Head of caudate nucleus (tissue), 42 donors: ENCODE measurements at regions not wholly inside any gene's neighbourhood (a gene's known extent, or its start where the extent isn't known, plus 50 kb on each side); places are given as distances from the start of the nearest gene placed in this dataset.
A peak's percentile ranks its signal among the peaks of the same experiment; 100 is the strongest.

ENCODE experiments used
- DNase-seq, 42 donors: peaks; one replicate each; pipeline versions ENCODE4 v3.0.0 to v3.0.0-alpha.2; 2020 to 2021; ENCODE audit warnings: mixed read lengths in 7 of 42
- intact Hi-C: fragments of 100-400 bp; cut with DNase I; formaldehyde crosslinking; loops from one replicate; pipeline ENCODE4 v1.15.0; 2022

DNA sequence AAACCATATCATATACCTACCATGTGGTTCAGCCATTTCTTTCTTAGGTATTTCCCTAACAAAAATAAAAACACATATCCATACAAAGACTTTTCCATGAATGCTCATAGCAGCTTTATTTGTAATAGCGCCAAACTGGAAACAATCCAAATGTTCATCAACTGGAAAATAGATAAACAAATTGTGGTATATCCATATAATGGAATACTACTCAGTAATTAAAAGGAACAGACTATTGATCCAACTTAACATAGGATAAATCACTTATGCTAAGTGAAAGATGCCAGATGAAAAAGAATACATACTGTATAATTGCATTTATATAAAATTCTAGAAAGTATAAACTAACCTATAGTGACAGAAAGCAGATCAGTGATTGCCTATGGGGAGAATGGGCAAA lies 323.3 kb downstream of the BUD13 start:
- no peak for DNase-seq
- intact Hi-C loops: no loop called here

DNA sequence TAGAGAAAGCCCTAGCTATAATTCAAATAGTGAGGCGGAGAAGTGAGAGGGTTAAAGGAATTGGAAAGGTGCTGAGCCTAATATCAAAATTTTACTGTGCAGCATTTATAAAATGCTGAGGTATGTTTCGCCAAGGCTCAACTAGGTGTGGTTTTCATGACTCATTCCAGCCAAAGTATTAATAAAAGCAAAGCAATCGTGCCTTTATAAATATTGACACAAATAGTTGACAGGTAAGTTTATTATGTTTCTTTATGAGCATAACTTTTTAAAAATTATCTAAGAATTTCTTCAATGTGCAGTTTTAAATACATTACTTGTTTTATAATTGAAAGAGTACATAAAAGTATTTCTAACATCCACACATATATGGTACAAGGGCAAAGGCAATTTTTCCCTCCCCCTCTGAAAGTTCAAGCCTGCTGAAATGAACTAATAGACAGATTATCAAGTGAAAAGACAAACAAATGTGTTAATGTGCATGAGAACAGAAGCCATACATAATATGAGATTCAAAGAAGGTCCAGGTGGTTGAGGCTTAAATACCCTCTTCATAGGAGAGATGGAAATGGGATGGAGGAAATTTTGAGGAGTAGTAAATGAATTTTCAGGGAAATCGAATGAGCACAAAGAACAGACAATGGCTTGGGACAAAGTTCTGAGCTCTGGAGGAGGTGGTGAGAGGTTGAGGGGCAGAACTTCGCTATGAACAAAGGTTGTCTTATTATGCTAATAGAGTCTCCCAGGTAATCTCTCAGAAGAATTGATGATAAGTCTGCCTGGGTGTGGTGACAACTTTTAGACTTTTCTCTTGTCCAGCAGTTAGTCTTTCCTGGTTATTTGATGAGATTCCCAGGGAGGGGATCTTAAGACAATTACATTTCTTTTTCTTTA lies 326.5 kb downstream of the BUD13 start:
- DNase-seq: no peak
- intact Hi-C loops: no loop called here

DNA sequence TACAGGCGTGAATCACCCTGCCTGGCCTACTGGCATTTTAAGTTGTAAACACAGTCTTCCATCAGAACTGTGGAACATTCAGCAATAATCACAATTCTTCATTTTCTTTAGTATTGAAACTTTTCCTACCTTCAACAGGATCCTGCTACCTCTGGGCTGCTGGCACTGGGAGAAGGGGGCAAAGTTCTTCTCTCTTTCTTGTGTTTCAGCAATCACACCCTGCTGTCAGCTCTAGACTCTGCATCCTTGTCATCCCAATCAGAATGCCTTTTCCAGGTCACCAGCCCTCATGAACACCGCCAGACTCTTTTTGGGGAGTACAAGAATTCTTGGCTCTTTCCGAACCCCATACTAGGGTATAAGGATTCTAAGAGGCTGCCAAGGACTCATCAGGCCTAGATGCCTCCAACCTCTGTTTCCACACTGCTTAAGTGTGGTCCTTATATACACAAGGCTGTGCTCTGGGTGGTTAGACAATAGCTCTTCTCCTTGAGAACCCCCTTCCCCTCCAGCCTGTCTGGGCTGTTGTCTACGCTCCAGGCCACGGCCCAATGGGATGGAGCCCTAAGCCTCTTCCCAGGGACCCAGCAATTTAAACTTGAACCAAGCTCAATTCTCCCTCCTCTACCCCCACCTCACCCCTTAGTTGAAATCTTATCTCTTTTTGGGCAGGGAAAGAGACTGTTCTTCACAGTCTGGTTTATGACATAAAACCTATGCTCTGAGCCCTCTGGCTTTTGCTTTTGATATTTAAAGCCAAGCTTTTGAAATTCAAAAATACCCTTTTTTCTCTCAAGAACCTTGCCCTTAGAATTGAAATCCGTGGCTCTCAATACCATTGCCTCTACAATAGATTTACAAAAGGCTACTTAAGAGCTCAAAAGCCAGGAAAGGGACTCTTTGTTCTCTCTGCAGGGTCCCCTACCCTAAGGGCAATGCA lies 327.4 kb downstream of the BUD13 start:
- no peak for DNase-seq
- intact Hi-C loops: no loop called here

DNA sequence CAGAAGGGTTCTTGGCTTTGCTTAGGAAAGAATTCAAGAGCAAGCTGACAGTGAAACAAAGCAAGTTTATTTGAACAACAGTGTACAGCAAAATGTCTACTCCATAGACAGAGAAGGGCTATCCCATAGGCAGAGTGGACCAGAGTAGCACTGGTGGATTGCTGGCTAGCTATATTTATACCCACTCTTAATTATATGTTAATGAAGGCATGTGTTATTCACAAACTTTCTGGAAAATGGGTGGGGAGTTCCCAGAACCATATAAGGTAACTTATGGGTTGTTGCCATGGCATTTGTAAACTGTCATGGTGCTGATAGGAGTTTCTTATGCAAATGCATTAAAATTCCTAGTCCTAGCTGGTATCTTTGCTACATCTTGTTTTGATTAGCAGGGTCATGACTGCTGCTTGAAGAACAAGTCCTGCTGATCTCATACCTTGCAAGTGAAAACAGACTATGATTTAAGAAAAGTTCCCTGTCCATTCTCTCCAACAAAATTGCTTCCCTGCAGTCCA lies 330.5 kb downstream of the BUD13 start:
- intact Hi-C loops: no loop called here
- no peak for DNase-seq

DNA sequence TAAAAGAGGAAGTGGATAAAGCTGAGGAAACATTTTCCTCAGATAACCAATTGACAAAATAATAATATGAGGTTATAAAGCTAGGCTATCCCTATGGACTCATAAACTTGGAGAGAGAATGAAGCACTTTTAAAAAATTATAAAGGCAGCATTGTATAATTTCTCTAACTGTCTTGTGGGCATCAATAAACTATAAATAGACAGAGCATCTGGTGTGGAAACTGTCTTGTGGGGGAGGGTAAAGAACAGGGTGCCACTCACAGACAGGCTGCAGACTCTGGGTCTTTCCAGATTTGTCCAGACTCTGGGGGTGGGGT lies 333.5 kb downstream of the BUD13 start:
- DNase-seq: no peak
- intact Hi-C loops: no loop called here

DNA sequence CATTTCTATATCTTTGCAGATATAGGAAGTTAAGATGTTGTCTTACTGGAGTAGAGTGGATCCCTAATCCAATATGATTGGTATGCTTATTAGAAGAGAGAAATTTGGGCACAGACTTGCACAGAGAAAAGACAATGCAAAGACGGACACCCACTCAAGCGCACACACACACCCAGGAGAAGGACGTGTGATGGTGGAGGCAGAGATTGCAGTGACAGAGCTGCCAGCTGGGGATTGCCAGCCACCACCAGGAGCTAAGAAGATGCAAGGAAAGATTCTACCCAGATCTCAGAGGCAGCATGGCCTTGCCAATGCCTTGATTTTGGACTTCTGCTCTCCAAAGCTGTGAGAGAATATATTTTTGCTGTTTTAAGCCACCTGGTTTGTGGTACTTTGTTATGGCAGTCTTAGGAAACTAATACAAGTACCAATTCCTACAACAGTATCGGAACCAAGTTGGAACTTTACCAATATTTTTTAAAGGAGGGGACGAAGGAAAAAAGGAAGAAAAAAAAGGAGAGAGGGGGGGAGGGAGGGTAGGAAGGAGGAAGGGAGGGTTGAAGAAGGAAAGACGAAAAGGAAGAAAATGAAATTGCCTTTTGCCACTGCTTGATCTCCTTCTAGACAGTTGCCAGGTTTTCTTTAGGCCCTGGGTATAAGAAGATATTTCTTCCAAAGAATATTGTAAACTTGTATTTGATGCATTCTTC lies 334.0 kb downstream of the BUD13 start:
- intact Hi-C loops: no loop called here
- DNase-seq: peak in 34 of 42 donors; percentile 13 to 85 (median 48)

DNA sequence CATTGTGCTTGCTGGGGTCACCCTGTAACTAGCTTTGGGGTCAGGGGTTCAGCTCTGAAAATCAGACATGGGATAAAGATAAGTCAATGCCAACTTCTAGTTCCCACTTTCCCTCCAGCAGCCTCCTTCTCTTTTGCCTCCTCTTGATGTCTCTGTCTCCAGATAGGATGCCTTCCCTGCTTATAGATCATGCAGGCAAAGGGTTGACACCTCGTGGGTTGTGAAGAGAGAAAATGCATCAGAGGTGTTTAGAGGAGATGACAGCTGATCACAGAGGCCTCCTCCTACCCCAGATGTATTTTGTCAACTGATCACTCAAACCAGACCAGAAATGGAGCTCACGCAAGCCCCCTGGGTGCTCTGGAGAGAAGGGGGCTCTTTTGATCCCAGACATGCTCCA lies 337.8 kb downstream of the BUD13 start:
- DNase-seq: peak in 10 of 42 donors; percentile 16 to 64 (median 34)
- intact Hi-C loops: no loop called here

DNA sequence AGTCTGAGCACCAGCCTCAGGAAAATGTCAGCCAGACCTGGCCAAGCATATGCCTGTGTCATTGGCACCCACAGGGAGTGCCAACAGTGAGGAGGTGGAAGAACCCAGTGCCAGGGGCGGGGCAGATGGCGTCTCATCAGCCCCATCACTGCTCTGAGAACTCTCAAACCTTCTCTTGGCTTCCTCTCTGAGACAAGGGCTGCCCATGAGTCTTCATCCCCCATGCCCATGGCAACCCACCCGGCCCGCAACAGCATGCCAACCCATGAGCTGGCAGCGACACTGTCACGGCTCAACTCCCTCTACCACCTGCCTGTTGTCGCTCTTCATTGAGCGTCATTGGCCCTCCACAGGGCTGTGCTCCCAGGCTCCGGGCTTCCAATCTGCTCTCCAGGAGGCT lies 340.5 kb downstream of the BUD13 start:
- intact Hi-C loops: no loop called here
- DNase-seq: no peak

DNA sequence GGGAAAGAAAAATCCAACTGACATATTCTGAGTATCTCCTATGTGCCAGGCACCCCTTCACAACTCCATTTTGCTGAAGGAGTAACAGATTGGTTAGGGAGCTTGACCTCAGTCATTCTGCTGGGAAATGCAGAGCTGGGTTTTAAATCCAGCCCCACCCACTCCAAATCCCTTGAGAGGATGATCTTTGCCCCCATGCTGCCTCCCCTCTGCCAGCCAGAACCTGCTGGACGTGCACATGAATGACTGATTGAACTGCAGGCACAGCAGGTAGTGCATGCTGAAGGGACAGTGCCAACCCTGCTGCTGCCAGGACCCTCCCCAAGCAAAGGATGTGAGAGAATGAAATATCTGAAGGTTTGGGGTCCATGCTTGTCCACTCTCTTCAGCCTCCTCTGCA lies 340.9 kb downstream of the BUD13 start:
- intact Hi-C loops: no loop called here
- DNase-seq: no peak

DNA sequence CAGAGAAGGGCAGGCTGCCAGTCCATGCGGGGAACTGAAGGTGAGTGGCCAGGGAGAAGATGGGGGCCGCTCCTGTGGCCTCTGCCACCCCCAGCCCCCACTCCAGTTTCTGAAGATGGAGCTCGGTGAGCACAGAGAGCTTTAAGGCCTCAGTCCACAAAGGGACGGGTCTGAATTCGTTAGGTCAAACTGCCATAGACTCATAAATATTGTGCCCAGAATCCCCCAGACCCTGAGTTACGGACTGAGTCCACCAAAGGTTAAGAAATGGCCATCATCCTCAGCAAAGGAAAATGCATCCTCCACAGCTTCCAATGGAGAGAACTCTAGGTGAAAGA lies 344.2 kb downstream of the BUD13 start:
- intact Hi-C loops: no loop called here
- no peak for DNase-seq

DNA sequence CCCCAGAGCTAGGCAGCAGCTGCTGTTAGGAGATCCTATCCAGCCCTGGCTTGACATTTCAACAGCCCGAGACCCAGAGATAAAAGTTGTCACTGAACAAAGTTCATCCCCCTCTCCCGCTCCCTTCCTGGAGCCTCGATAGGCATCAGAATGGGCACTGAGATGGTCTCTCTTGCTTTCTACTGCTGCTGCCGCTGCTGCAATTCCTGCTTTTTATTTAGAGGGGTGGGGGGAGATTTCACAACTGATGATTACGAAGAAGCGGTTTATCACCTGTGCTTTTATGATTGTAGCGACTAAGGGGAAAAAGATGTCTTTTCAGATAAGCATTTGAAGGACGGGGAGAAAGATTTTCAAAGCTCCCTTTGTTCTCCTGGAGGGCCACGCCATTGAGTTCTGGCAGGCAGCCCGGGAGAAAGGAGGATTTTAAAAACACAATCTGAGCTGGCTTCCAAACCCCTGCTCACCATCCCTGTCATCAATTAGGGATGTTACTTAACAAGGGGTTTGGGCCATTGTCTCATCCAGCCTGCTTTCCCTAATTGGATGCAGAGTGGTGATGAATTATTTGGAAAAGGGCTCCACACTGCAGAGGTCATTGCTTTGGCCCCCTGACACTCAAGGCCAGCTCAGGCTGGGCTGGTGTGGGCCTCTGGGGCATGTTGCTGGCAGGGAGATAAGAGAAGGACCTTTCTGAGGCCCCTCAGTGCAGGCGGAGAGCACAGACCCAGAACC lies 344.7 kb downstream of the BUD13 start:
- DNase-seq: peak in 3 of 42 donors; percentile 6 to 48 (median 16)
- intact Hi-C loops: no loop called here

DNA sequence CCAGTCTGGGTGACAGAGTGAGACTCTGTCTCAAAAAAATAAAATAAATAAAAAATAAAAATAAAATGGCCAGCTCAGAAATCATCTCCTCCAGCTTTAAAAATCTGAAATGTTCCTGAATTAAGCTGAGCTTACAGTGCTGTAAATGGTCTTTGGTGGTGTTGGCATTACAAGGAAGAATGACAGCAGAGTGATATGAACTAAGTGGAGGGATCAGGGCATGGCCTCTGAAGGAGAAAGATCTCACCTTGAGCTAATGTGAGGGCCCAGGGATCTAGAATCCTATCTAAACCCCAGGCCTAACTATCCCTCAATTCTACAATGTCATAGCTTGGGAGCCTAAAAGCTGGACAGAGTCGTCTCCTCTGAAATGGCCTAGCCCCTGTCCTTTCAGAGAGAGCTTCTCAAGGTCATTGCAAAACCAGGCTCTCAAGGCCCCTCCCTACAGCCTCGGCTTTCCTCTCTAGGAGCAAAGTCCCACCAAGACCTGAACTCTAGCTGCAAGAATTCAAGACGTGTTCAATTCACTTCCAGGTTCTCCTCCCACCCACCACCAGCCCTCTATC lies 345.4 kb downstream of the BUD13 start:
- no peak for DNase-seq
- intact Hi-C loops: no loop called here

DNA sequence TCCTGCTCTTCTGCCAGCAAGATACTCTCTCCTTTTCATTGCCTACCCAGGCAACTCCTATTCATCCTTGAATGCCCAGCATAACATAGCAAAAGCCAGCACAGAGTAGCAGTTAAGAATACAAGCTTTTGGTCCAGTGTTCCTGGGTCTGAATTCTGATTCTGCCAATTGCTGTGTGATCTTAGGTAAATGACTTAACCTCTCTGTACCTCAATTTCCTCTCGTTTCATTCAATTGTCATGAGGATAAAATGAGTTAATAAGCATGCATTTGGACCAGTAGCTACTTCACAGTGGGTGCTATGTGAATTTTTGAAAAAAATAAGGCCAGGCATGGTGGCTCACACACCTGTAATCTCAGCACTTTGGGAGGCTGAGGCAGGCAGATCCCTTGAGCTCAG lies 346.0 kb downstream of the BUD13 start:
- intact Hi-C loops: no loop called here
- no peak for DNase-seq

DNA sequence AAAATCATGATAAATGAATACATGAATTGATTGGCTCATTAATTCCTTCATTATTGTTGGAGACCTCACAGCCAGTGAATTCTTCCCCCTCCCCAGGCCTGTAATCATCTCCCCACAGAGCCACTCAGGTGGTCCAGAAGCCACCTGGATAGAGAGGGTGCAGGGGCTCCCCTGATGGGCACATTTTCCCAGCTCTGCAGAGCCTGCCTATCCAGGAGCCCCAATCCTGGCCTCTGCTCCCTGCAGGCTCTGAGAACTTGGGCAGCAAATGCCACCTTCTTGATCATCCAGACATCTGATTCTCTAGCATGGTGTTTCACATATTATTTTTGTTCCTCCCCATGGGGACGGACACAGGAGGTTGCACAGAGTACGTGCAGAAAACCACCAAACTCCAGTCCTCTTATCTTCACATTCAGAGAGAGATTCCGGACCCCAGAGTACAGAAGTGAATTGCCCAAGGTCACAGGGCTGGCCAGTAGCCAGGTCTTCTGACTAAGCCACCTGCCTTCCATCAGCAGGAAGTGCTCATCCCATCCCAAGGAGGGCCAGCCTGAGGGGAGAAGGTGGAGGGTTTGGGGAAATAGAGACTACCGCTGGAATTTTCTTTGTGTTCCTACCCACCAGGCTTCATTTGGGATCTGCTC lies 348.0 kb downstream of the BUD13 start:
- intact Hi-C loops: no loop called here
- DNase-seq: no peak

DNA sequence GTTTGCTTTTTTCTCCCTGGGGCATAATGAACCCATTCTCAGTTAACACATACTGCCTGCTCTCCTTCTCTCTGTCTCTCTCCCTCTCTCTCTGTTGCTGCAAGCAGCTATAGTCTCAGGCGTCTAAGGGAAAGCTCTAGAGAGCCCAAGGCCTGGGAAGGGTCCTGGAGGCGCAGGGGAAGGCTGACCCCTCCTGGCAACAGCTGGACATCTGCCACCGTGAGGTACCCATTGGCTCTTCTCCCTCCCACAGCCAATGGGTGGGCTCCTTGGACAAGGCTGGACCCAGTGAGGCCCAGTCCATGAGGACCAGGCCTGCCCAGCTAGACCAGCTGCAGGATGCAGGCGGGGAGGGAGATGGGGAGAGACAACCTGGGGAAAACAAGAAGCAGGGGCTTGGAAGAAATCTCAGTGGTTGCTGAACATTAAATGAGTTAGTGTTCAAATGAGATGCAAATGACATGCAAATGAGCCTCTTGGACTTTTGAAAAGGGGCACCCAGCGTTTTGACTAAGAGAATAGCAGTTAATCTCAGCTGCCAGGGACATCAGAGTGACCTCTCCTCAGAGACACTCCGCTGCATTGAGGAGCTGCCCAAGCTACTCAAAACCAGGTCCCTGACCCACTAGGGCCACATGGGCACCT lies 349.7 kb downstream of the BUD13 start:
- DNase-seq: peak in 1 of 42 donors; percentile 13
- intact Hi-C loops: no loop called here

DNA sequence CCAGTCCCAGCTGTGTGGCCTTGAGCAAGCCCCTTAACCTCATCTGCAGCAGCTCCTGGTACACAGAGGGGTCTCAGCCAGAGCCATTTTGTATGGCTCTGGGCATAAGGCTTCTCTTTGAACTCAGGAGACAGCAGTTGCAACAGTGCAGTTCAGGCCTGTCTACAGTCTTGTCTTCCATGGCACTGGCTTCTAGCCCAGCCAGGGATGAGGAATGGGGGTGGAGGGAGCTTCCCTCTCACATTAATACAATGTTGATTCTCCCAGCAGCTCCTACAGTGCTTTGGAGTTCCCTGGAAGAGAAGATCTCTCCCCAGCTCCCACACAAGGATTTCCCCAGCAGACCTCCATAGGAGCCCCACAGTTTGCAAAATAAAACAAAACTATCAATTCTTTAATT lies 350.2 kb downstream of the BUD13 start:
- intact Hi-C loops: no loop called here
- DNase-seq: peak in 13 of 42 donors; percentile 9 to 40 (median 22)

DNA sequence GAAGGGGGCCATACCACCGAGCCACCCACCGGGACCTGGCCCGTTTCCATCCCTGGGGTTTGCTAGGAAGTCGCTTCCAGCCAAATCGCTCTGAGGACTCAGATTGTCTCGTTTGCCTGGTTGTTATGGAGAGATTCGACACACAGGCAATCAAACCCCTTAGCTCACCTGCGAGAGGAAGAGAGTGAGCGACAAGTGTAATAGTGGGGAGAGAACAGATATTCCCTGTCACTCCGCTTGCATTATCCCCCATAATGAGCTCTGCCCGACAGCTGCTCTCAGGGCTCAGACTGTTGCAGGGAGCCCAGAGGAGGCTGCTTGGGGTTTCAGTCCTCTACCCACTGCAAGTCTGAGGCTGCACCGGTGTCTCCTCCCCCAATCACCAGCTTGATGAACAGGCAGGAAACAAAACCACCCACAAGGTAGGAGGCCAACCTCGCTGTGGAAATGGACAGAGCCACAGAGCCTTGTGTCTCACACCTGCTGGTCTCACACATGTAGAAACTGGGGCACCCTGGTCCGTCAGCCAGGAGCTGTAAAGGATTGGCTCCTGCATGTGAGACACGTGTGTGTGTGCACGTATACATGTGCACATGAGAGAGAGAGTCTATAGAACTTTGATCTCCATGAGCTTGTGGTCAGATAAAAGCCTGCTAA lies 351.1 kb downstream of the BUD13 start:
- no peak for DNase-seq
- intact Hi-C loops: no loop called here
